NCI-H2227 treated with DMSO at 0.1 percent for 48 hours (cell line): ENCODE measurements at regions not wholly inside any gene's neighbourhood (a gene's known extent, or its start where the extent isn't known, plus 50 kb on each side); places are given as distances from the start of the nearest gene placed in this dataset.

Experiments
- DNase-seq: peaks from one replicate; lab custom pipeline; 2025; lab: John Stamatoyannopoulos, UW

DNA sequence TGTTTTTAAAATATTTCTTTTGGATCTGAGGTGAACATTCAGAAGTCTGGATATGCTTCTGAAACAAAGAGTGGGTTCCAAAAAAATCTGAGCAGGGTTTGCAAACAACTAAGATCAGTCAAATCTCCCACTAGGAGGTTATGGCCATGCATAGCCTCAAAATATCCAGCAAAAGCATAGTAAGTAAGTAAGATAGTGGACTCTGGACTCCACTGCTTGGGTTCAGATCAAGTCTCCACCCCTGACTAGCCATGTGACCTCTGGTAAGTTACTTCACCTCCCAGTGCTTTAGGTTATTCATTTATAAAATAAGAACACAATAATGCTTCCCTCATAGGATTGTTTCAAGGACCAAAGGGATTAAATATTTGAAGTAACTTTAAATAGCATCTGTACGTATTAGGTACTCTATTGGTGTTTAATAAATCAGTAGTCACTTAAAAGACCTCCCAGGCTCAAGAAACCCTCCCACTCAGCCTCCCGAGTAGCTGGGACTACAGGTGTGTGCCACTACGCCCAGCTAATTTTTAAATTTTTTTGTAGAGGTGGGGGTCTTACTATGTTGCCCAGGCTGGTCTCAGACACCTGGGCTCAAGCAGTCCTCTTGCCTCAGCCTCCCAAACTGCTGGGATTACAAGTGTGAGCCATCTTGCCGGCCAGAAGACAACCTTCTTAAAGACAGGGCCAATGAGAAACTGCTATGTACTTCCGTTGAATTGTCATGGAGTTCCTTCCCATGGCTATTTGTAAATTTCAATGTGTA is 95.7 kb upstream of the SOX5 start:
- DNase-seq, result no peak

DNA sequence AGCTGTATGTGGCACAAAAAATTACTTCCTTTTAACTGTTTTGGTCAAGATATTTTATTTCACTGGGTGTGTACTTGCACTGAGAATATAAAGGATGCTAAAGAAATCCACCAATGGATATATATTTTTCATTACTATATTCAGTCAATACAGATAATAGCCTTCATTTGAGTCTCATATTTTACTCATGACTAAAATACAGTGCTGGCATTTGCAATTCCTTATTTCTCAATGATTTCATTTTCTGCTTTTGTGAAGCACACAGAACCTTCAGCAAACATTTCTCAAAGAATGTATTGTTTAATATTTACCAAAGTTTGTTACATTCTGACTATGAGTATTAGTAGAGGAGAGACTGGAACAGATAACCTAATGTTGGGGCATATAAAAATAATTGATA is 93.2 kb upstream of the SOX5 start:
- DNase-seq, result no peak

DNA sequence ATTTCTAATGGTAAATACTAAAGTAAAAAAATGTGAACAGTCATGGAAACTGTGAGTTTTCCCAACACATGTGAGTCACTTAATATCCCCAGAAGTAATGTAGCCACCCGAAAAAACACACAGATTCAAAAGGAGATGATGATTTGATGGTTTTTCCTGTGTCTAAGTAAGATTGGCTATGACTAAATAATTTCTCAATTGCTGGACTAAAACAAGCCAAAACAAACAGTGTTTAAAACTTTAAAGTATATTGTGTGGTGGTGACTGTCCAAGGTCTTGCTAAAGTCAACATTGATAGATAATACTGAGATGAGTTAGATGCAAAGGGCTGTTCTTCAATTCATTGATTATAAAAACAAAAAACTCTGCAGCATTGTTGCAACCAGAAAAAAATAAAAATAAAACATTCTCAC is 89.6 kb upstream of the SOX5 start:
- no peak for DNase-seq

DNA sequence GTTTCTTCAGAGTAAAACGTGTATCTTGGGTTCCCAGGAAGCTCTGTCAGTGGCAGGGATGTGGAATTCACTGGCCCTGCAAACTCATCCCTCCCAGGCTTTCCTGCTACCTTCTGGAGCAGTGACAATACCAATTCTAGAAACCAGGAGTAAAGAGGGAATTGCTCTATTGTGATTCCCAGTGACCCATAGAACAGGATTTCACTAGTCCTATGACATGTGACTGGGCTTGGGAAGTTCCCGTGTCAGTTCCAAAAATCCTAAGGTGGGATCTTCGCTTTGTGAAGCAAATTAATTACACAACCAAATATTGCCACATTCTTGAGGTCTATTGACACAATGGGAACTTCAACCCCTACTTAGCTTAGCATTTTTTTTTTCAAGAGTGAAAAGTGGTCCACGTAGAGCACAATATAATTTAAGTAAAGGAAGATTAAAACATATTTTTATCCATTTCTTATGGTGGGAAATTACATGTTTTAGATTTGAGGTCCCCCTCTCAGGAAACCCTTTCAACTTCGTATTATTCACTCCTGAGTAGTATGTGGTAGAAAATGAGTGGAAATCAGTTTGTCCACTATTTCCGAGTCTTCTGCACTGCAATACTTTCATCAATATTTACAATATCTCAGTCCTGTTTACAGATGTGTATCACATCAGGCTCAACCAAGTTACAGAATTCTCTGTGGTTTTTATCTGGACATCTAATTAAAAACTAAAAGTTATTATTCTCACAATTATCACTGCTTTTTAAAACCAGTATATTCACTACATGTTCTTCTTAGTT is 88.9 kb upstream of the SOX5 start:
- no peak for DNase-seq

DNA sequence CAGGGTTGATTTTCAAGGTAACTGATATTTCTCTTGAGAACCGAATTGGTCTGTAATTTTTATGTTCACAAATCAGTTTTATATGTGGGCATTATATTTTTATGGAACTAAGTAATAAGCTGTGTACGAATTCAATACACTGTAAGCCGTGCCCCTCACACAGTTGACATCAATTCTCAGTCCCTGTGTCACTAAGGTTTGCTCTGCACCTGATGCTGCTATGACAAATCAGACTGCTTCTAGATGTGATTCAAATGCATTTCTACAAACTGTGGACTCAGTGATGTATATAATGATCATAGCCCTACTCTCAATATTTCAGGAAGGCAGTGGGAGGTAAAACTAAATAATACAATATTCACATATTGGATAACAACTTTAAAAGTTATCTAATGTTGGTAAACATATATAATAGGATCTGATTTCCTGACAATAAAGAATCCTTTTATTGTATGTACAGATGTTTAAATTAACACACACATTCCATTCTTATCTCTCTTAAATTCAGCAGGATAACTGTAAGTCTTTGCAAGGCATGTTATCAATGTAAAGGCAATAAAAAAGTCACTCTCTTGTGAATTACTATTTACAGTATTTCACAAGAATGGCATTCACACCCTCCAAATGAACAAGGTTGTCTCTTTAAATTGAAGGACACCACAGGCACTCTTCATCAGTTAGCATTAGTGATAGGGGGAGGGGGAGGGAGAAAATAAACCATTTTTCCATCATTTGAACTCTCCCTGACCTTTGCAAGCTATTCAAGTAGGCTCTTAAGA is 87.2 kb upstream of the SOX5 start:
- no peak for DNase-seq

DNA sequence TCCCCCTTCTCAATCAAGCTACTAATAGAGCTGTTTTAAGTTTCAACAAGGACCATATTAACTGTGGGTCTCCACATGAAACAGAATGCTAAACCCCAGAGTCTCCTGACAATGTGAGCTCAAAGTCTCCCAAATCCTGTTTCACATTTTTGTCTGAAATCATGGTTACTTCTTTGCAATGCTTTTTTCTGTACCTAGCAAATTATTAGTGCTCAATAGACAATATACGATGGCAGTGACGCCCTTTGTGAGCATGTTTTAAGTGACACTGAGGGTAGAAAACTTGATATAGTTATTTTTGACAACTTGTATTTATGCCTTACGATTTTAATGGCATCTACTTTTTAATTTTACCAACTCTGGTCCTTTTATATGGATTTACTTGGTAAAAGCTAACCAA is 85.4 kb upstream of the SOX5 start:
- DNase-seq, result no peak

DNA sequence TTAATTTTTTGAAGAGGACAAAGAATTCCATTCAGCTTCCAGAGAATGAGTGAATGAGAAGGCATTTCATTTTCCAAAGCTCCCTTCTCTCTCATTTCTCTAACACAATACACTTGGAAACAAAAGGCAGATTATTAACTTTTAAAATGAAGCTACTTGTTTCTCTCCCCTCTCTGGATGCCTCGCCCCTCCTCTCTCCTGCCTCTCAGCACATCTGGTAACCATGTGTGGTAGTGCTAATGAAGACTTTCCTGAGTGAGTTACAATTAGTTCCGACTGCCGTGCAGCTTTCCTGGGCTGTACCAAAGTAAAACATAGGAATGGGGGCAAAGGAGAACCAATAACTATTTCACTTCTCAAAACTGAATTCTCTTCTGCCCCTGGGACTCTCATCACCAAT is 84.7 kb upstream of the SOX5 start:
- no peak for DNase-seq

DNA sequence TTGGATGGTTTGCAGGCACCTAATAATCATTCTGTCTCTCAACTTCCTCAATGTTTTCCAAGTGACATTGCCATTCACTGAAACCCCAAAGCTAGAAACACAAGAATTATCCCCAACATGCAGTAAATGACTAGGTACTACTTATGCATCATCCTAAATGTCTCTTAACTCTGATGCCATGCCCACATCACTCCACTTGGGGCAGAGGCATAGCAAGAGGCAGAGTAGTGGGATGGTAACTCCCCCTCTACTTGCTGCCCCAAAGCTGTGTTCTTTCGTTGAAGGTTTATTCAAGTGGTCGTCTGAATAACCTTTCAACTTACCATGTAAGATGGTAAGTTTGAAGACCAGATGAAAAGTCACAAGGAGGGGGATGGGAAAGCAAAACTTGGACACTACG is 77.9 kb upstream of the SOX5 start:
- DNase-seq, result no peak

DNA sequence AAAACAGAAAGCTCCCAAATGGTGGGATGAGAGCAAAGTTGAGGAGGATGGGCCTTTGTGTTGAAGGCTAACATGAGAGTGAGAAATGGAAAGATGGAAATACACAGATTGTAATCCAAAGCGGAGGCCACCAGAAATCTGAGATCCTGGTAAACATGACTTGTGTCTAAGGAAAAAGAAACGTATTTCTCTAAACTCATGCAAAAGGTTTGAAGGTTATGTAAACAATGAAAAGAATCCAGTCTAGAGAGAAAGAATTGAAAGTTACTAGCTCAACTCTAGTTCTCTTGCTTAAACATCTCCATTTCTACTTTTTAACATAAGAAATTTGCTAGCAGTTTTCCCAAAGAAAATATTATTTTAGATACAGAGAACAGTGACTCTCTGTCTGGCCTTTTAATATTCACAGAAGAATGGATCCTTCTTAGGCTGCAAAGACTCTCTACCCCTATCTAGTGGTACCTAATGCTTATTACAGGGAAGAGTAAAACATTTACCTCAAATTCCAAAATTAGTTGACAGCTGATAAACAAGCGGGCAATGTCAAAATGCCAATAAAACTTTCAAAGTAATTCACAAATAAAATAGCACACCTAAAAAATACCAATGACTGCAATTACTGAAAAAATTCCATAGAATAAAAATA is 75.8 kb upstream of the SOX5 start:
- DNase-seq, result no peak

DNA sequence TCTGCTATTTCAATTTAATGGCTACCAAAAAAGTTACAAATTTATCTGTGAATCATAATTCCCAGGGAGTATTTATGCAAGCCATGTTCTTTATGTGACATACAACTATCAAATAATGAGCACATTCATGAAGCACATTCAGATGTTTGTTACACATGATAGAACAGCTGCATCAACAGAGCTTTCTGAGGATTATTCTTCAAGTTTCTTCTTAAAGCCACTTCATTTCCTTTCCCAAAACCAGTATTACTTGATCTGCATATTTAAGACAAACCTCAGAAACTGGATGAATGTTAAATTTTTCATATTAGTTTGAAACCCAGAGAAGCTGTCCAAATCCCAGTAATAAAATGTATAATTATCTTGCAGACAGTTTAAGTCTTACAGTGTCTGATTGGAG is 73.6 kb upstream of the SOX5 start:
- no peak for DNase-seq

DNA sequence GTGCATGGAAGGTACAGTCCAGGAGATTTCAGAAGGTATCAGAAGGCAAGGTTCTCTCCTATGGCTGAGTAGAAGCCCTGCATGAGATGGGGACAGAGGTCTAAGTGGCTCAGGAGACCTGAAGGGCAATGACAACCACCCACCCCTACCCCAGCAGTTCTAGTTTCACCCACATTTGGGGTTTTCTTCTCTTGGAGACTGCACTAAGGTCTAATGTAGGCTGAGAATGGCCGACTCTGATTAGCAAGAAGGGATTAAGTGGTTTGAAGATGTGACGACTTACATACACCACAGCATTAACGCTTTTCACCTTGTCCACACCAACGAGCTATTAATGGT is 71.7 kb upstream of the SOX5 start:
- no peak for DNase-seq

DNA sequence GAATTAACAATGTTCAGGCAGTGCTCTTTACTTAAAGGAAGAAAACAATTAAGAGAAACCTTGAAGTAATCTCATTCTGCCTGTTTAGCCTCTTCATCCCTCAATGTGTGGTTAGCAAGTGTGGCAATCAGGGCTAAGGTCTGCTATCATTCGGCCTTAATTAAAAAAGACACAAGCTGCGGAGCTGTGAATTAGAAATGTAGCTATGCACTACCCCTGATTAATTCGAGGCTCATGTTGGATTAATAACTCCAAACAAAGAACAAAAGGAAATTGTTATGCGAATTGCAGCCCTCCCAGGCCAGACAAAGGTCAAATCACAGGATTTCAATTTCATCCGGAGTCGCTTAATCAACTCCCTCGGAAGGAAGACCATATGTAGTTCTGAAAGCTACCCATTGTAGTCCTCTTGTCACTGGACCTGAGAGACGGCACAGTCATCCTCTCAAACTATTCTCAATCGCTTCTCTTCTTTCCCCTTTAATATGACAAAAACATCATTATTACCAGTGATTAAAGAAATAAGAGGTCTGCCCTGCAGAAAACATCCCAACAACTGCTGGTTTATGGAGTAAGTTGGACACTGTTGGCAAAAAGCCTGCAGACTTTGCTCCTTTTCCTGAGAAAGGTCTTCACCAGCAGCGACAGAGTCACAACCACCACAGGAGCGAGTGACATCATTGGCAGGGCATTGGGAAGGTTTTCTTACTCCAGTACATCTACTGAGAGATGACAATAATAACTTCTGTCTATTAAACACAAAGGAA is 71.1 kb upstream of the SOX5 start:
- no peak for DNase-seq

DNA sequence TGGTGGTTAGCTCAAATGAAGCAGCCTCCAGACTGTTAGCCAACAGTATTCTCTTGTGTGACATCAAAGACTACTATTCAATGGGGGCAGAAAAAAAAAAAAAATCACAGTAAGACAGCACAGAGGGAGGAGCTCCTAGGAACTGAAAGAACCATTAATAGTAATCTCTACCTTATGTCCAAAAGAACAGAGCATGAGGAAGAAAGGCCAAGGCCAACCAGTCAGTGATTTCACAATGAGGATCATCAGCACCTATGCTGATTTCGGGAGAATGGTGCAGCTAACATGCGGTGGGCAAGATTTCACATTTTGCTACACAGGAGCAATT is 66.3 kb upstream of the SOX5 start:
- no peak for DNase-seq

DNA sequence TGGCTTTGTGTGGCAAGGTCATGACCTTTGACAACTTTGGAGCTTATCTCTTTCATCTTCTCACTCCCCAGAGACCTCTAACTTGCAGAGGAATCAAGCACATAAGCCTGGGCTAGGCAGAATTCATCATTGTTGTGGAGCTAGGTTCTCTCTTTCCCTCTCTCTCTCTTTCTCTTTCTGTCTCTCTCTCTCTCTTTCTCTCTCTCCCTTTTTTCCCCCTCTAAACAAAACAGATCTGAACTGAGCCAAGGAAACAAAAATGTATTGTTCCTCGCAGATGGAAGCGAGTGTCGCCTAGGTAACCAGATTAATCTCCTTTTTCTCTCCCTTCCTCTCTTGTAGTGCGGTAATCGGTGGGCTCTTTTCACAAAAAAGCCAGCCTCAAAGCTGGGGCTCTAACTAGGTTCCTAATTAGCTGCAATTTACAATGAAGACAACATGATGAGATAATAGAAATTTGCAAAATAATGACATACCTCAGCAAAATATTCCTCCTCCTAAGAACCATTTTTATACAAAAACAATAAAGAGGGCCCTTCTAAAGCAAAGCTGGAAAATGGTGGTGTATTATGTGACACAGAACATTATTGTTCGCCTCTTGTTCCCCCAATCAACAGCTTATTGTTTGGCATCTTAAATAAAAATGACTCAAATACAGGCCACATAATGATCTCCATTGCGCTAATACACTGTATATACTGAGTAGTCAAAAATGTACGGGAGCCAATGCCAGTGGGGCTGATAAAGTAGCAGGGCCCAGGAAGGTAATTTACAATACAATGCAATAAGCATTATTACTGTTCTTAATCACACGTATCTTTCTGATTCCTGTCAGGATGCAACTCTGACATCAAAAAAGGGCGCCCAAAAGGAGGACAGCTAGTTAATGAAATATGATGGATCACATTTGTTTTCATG is 65.7 kb upstream of the SOX5 start:
- DNase-seq, result no peak

DNA sequence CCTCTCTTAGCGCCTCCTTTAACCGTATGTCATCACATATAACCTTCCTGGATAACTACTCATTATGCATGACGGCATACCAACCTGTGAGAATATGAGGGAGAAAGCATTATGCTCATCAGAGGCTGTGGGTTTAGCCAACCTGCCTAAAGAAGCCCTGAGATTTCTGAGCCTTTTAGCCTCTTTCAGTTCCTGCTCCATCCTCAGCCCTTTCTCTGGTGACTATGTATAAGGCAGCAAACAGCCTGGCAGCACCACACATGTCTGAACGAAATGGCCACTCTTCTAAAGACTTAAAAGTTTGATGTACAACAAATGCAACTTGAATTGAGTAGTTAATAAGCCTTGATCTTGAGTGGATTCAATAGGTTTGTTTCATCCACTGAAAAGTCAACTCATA is 64.8 kb upstream of the SOX5 start:
- no peak for DNase-seq

DNA sequence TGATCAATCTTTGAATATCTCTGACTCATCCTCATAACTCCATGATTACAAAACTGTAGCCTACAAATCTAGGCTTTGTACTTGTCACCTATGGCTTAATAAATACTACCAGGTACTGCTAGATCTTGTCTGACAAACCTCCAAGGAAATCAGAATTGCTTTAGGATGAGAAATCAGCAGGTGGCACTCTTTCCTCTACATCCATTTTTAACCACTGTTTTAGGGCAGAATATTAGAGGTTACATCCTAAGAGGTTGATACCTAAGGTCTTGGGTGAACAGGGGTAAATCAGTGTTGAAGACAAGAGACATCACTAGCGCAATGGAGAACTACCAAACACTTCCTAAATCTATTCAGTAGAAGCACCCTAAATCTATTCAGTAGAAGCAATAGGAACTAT is 63.1 kb upstream of the SOX5 start:
- DNase-seq, result no peak

DNA sequence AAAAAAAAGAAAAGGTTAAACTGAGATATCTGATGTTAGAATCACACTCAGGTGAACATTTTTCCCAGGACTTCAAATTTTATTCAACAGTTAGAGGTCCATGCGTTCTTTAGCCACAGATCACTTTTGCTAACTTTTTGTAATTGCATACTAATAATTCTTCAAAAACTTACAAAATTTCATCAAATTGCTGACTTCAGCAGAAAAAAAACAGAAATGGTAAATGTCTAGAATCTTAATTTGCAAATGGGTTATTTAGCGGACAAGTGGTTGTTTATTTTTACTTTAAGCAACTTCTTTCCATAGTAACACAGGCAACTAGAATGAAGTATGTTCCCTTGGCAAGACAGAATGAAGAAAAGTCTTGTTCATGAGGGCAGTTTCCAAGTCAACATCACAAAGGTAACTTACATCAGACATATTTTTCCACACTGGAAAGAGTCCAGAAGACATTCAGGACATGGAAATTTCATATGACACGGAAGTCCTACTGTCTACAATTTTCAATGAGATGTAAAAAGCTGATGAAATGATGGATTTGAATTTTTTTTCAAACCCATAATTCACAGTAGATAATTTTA is 62.5 kb upstream of the SOX5 start:
- DNase-seq, result no peak

DNA sequence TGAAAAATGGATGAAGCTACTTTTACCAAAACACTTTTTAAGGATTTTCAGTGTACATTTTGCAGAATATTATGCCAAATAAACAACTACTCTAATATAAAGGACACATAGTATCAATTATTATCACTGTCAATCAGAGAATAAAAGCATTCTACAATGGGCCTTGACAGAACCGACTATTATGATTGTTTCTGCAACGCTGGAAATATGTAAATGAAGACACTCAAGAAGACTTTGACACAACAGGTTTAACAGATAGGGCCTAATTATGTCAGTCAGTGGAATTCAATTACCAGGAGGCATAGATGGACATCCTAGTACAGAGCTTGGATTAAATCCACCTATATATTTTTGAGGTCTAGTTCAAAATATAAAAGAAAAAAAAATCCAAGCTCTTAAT is 58.7 kb upstream of the SOX5 start:
- DNase-seq, result no peak
